GM12865 (cell line): ENCODE measurements at regions not wholly inside any gene's neighbourhood (a gene's known extent, or its start where the extent isn't known, plus 50 kb on each side); places are given as distances from the start of the nearest gene placed in this dataset.

Experiments used
- DNase-seq: peaks from one replicate; pipeline ENCODE4 v3.0.0; 2010; ENCODE audit warnings: low read depth
- H3K4me3 ChIP-seq: 2 replicates; pipeline ENCODE4 v1.5.1; 2011; ENCODE audit warnings: mild to moderate bottlenecking, low read depth, low read length, control low read depth
- CTCF ChIP-seq: IDR thresholded peaks from 2 replicates; pipeline ENCODE4 v1.5.1; 2011; ENCODE audit warnings: low read length, control low read depth, low read depth, inconsistent platforms; ENCODE audit not compliant: insufficient read depth; ENCODE audit errors: missing control alignments

DNA sequence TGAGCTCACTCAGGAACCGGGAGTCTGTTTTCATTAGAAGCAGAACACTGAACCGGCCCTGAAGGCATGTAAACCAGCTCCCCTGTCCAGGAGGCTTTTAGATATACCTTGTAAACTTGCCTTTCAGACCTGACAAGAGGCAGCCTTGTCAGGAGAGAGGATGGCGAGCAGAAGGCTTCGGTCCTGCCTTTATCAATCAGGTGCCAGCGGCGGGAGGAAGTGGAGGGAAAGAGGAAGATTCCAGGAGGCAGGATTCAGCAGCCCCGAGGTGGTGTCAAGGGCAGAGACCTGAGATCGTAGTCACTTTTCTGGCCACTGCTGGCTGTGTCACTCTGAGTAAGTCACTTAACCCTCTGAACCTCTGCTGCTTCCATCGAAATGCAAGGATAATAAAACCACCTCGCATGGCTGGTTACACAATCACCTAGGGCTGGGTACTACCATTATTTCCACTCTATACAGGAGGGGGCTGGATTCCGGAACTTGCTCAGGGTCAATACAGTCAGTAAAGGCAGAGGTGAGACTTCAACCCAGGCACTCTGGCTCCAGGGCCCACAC is 181.0 kb downstream of the CHST1 start:
- no peak for TF ChIP-seq CTCF
- no peak for DNase-seq
- H3K4me3 ChIP-seq: no peak overlapping the region

GRCh38 chr11:45483416-45483815 is 182.0 kb downstream of the CHST1 start:
- no peak overlapping the region for H3K4me3 ChIP-seq
- TF ChIP-seq CTCF: no peak
- no peak for DNase-seq

DNA sequence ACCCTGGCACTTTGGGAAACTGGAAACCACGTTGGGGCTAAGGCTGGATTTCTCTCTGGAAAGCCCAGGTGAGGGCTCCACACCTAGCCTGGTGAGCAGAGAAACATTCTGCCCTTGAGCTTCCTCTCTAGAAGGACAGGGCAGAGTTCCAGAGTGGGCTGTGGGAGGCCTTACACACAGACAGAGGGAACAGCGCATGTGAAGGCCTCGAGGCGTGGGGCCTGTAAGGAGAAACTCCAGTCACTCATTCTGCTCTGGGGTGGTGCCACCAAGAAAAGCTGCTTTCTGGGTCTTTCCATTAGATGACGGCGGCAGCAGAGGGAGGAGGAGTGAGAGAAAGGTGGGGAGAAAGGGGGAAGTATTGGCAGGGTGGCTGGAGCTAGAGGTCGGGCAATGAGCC is 183.1 kb downstream of the CHST1 start:
- no peak for DNase-seq
- no peak overlapping the region for H3K4me3 ChIP-seq
- no peak for TF ChIP-seq CTCF

DNA sequence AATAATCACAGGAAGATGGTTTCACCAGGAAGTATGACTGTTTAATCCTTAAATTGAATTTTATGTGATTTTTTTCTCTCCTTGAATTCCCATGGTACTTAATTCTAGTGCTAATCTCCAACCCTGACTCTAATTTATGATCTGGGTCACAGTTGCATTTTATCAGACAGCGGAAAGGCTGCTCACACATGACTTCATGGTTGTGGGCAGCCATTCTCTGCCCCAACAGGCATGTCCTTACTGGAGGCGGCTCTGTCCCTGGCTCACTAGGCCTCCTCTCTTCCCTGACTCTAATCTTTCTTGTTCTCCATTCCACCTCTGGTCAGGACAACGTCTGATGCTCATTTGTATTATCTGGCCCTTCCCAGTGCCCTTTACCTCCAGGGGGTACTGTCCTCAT is 184.4 kb downstream of the CHST1 start:
- H3K4me3 ChIP-seq: no peak overlapping the region
- no peak for DNase-seq
- no peak for TF ChIP-seq CTCF

DNA sequence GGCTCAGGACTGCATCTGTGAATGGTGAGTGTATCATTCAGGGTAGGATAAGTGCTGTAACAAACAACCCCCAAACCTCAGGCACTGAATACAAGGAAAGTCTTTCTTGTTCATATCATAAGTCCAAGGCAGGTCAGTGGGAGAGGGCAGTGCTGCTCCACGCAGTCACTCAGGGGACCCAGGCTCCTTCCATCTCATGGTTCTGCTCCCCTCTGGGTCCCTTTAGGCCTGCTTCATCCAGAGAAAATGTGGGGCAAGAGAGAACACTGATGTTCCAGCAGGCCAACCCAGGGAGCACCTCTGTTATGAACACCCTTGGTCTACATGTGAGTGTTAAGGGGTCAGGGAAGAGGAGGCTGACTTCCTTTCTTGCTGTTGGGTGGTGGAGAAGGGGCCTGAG is 187.8 kb downstream of the CHST1 start:
- H3K4me3 ChIP-seq: no peak overlapping the region
- no peak for DNase-seq
- no peak for TF ChIP-seq CTCF

GRCh38 chr11:45476126-45476525 is 189.3 kb downstream of the CHST1 start:
- DNase-seq: no peak
- TF ChIP-seq CTCF: no peak
- H3K4me3 ChIP-seq: no peak overlapping the region

DNA sequence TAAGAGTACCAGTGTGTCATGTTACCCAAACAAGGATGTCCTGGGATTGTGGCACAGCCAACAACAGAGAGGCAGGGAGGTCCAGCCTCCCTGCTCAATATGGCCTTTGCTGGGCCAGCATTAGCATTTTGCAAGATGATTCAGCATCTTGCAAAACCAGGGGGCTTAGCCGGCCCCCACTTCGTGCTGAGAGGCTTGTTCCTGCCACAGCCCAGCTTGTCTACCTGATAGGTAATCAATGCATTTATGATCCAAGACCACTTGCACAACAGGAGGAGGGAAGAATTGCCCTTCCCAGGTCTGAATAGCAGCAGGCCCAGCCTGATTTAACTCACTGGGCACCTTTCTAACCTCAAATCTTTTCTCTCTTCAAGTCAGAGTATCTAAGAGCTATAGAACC is 189.0 kb upstream of the SYT13 start:
- TF ChIP-seq CTCF: no peak
- no peak for DNase-seq
- no peak overlapping the region for H3K4me3 ChIP-seq
